ENCODE measurements at regions not wholly inside any gene's neighbourhood (a gene's known extent, or its start where the extent isn't known, plus 50 kb on each side); places are given as distances from the start of the nearest gene placed in this dataset.

DNA sequence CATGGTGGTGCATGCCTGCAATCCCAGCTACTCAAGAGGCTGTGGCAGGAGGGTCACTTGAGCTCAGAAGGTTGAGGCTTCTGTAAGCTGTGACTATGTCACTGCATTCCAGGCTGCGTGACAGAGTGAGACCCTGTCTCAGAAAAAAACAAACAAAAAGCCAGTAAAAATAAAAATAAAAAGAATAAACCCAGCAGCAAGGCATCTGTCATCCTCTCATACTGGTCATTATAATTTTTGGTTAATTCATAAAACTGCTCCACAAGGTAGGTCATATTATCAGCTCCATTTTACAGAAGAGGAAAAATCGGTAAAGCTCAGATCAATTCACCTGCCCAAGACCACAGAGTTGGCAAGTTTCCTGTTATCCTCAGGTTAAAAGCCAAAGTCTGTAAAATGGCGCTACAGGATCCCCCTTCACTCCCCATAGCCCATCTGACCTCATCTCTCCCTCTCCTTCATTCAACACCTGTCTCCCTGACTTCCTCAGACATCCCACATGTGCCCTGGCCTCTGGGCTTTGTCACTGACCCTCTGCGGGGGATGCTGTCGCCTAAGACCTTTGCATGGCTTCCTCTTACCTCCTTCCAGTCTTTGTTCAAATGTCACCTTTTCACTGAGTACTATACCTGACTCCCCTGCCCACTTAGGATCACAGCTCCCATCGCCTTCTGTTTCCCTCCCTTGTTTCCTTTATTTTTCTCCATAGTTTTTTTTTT lies 213.2 kb upstream of the ZNF217 start:
- TF ChIP-seq, protein P1, sequence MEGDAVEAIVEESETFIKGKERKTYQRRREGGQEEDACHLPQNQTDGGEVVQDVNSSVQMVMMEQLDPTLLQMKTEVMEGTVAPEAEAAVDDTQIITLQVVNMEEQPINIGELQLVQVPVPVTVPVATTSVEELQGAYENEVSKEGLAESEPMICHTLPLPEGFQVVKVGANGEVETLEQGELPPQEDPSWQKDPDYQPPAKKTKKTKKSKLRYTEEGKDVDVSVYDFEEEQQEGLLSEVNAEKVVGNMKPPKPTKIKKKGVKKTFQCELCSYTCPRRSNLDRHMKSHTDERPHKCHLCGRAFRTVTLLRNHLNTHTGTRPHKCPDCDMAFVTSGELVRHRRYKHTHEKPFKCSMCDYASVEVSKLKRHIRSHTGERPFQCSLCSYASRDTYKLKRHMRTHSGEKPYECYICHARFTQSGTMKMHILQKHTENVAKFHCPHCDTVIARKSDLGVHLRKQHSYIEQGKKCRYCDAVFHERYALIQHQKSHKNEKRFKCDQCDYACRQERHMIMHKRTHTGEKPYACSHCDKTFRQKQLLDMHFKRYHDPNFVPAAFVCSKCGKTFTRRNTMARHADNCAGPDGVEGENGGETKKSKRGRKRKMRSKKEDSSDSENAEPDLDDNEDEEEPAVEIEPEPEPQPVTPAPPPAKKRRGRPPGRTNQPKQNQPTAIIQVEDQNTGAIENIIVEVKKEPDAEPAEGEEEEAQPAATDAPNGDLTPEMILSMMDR (IDR thresholded peaks at IDR 0.05; ENCODE audit: low read depth, low read length, missing input control), result no peak
- TF ChIP-seq, protein P2, sequence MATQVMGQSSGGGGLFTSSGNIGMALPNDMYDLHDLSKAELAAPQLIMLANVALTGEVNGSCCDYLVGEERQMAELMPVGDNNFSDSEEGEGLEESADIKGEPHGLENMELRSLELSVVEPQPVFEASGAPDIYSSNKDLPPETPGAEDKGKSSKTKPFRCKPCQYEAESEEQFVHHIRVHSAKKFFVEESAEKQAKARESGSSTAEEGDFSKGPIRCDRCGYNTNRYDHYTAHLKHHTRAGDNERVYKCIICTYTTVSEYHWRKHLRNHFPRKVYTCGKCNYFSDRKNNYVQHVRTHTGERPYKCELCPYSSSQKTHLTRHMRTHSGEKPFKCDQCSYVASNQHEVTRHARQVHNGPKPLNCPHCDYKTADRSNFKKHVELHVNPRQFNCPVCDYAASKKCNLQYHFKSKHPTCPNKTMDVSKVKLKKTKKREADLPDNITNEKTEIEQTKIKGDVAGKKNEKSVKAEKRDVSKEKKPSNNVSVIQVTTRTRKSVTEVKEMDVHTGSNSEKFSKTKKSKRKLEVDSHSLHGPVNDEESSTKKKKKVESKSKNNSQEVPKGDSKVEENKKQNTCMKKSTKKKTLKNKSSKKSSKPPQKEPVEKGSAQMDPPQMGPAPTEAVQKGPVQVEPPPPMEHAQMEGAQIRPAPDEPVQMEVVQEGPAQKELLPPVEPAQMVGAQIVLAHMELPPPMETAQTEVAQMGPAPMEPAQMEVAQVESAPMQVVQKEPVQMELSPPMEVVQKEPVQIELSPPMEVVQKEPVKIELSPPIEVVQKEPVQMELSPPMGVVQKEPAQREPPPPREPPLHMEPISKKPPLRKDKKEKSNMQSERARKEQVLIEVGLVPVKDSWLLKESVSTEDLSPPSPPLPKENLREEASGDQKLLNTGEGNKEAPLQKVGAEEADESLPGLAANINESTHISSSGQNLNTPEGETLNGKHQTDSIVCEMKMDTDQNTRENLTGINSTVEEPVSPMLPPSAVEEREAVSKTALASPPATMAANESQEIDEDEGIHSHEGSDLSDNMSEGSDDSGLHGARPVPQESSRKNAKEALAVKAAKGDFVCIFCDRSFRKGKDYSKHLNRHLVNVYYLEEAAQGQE (IDR thresholded peaks at IDR 0.05), result no peak
- no peak for TF ChIP-seq TAF1 (conservative IDR thresholded peaks at IDR 0.05)
- TF ChIP-seq RAD21 (IDR thresholded peaks at IDR 0.05), result no peak
- TF ChIP-seq, protein P3, sequence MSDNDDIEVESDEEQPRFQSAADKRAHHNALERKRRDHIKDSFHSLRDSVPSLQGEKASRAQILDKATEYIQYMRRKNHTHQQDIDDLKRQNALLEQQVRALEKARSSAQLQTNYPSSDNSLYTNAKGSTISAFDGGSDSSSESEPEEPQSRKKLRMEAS (IDR thresholded peaks at IDR 0.05), result no peak
- TF ChIP-seq EGR1 (IDR thresholded peaks at IDR 0.05; ENCODE audit: low read depth in 2 of 2), result no peak
- TF ChIP-seq, protein P4, sequence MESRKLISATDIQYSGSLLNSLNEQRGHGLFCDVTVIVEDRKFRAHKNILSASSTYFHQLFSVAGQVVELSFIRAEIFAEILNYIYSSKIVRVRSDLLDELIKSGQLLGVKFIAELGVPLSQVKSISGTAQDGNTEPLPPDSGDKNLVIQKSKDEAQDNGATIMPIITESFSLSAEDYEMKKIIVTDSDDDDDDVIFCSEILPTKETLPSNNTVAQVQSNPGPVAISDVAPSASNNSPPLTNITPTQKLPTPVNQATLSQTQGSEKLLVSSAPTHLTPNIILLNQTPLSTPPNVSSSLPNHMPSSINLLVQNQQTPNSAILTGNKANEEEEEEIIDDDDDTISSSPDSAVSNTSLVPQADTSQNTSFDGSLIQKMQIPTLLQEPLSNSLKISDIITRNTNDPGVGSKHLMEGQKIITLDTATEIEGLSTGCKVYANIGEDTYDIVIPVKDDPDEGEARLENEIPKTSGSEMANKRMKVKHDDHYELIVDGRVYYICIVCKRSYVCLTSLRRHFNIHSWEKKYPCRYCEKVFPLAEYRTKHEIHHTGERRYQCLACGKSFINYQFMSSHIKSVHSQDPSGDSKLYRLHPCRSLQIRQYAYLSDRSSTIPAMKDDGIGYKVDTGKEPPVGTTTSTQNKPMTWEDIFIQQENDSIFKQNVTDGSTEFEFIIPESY (IDR thresholded peaks at IDR 0.05), result no peak
- no peak for TF ChIP-seq RXRA (IDR thresholded peaks at IDR 0.05)
- no peak for TF ChIP-seq NR2F2 (IDR thresholded peaks at IDR 0.05)

Data from liver (tissue), 3 donors.